Ovary (tissue), 3 donors: ENCODE measurements at regions not wholly inside any gene's neighbourhood (a gene's known extent, or its start where the extent isn't known, plus 50 kb on each side); places are given as distances from the start of the nearest gene placed in this dataset.

Experiments used
- CTCF ChIP-seq, 3 donors: fragments of 450-650 bp in 2 of 3; fragments of 200-600 bp in 1 of 3; IDR thresholded peaks; one replicate each; pipeline versions ENCODE4 v1.5.1 to v1.8.0; 2016 to 2022; ENCODE audit warnings: antibody characterized with exemption in 3 of 3, mild to moderate bottlenecking in 1 of 3
- POLR2A ChIP-seq: fragments of 450-650 bp; IDR thresholded peaks from one replicate; pipeline ENCODE4 v1.6.1; 2017; ENCODE audit warnings: antibody characterized with exemption, mild to moderate bottlenecking, moderate library complexity
- donor health status: DM: no; HTN: no; CAD: no.

- no peak for TF ChIP-seq CTCF (IDR thresholded peaks at IDR 0.05)
- TF ChIP-seq POLR2A, result no peak
These were observed 223.0 kb upstream of the POU5F2 start for GRCh38 chr5:93964421-93964820.
